ENCODE measurements at regions not wholly inside any gene's neighbourhood (a gene's known extent, or its start where the extent isn't known, plus 50 kb on each side); places are given as distances from the start of the nearest gene placed in this dataset.
"Not testable (repeated sequence)": the region's sequence is repeated elsewhere in the genome, so short reads cannot be mapped to it uniquely, and the experiment has no call there.

DNA sequence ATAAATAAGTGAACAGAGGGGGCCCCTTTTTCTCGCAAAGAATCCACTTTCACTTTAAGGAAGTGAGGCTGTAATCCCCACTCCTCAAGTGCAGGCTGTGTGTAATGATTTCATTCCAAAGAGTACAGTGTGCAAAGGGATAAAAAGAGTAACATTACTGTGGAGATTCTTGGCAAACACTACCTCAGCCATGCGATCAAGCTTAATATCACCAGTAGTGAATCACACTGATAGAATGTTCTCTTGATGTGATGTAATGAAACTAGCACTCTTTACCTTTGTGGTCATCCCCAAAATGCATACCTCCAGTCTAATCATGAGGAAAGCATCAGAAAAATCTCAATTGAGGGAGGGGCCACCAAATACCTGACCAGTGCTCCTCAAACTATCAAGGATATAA, 246.1 kb upstream of the CHORDC1 start:
- no peak for DNase-seq

DNA sequence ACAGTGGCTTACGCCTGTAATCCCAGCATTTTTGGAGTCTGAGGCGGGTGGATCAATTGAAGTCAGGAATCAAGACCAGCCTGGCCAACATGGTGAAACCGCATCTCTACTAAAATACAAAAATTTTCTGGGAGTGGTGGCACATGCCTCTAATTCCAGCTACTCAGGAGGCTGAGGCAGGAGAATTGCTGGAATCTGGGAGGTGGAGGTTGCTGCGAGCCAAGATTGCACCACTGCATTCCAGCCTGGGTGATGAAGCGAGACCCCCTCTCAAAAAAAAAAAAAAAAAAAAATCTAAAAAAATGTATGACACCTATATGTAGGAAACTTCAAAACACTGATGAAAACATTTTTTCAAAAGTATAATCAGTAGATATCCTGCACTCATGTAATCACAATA, 242.7 kb upstream of the CHORDC1 start:
- no peak for DNase-seq

DNA sequence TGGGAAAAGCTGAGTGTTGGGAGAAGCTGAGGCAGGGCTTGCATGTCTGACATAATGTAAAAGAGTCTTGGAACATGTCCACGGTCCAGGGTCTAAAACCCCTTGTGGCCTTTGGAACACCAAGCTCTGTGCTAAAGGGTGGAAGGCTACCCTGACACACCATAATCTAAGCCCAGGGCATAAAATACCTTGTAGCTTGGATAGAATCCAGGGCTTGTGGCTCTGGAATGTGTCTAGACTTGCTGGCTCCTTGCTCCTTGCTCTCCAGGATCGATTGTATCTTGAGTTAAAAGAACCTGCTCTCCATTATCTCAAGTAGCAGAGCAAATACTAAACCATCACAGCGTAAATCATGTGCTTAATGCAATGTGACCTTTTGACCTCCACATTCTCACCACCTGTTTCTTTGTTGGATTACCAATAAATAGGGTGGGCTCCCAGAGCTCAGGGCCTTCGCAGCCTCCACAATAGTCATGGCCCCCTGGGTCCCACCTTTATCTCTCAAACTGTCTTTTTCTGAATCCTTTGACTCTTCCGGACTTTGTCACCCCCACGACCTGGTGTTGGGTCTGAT, 232.6 kb upstream of the CHORDC1 start:
- not testable (repeated sequence) for DNase-seq

DNA sequence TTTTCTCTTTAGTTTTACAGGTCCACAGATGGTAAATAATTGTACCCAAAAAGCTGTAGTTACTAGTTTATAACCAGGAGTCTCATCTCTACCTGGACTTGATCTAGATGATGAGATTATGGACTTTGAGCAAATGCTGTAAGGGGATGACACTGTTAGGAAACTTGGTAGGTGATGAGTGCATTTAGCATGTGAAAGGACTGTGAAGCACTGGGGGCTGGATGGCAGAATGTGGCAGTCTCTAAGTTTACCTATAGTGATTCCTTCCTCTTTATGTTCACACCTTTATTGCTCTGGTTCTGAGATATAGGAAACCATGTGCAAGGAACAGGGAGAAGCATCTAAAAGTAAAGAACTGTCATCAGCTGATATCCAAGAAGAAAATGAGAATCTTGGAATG, 230.7 kb upstream of the CHORDC1 start:
- no peak for DNase-seq

- DNase-seq: peak; percentile 8
These were observed 226.8 kb upstream of the CHORDC1 start for GRCh38 chr11:90449606-90450005.

- DNase-seq: no peak
These were observed 225.4 kb upstream of the CHORDC1 start for GRCh38 chr11:90448256-90448655.

GRCh38 chr11:90447618-90448017, 224.8 kb upstream of the CHORDC1 start:
- no peak for DNase-seq

DNA sequence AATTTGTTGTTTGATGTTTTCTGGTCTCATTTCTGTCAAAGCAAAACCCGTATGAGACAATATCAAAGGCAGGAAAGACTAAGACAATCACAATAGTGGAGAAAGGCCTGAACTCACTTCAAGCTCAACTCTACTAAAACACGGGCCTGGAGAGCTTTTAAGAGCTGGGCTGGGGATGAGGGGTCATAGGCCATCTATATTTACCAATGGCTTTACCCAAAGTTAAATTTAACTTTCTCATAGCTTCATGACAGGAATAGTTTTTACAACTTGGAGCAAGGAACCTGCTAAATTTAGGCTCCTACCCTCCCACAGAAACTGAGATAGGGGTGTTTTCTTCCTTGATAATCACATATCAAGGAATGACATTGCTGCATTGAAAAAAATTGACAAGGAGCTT, 223.4 kb upstream of the CHORDC1 start:
- DNase-seq: no peak

DNA sequence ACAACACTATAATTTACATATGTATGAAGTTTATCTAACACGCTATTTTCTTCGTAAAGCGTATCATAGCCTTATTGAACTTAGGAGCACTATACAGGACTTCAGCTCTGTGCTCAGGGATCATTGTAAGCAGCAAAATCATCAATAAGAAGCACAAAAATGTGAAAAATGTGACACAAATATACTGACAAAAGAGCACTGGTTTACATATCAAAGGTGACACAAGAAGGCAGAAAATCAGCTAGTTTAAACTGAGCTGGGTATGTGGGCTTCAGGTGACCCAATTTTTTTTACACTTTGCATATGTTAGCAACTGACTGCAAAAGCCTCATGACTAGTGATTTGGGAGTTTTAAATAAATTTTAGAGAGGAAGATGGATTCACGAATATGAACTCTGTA, 215.2 kb upstream of the CHORDC1 start:
- DNase-seq: no peak

DNA sequence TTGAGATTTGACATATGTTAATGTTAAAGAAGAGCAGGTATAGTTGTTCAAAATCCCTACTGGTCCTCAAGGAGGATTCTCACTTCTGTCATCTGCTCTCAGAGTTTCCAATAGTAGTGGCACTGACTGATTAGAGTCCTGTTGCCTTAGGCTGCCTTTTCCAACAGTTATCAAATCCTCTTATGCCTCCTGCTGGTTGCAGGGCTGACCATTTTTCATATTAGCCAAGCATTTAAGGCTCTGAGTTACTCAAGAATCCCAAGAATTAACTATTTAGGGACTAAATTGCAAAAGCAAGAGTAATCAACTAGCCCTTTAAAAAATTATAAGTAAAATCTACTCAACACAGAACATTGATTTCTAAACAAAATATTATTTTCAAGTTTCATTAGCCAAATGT, 212.0 kb upstream of the CHORDC1 start:
- peak; percentile 6 for DNase-seq

DNA sequence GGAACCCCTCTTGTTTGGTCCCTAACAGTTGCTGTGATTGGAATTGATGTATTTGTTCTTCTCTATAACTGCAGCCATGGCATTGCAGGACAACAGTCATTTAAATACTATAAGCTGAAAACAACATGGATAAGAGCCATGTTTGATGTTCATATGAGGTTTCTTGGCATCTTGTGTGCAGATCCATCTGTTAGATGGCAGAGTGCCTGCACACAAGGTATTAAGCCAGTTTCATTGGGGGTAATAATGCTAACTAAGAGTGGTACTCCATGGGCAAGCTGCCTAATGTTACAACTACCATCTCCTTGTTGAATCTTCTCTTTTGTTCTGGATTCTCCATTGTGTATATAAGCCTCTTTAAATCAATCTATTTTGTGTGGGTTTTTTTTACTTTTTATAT, 206.0 kb upstream of the CHORDC1 start:
- DNase-seq: peak; percentile 88

GRCh38 chr11:90426442-90426841, 203.6 kb upstream of the CHORDC1 start:
- no peak for DNase-seq

DNA sequence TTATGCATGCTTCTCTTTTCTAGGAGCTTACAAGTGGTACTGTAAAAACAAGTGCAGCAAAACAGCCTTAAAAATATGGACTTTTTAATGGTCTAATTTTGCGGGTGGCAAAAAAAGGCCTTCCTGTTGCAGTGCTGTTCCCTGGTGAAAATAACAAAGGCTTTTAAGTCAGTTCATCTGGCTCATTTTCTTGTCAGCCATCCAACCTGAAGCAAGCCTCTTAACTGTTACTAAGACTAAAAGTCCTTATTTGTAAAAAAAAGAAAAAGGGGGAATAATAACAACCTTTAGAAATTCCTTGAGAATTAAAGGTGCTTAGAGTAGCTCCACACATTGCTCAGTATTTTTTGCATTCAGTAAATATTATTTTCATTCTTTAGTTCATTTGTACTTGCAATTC, 200.5 kb upstream of the CHORDC1 start:
- no peak for DNase-seq

DNA sequence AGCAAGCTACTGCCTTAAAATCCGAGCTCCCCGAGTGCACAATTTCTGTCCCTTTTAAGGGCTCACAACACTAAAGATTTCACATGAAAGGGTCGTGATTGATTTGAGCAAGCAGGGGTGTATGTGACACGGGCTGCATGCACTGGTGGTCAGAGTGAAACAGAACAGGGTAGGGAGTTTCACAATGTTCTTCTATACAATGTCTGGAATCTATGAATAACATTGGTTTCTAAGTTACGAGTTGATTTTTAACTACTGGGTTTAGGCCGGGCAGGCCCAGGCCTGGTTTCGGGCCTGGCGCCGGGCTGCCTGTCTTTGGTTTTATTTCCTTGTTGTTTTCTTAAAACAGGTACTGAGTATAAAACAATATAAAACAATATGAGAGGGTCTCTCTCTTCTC, 199.9 kb upstream of the CHORDC1 start:
- not testable (repeated sequence) for DNase-seq

DNA sequence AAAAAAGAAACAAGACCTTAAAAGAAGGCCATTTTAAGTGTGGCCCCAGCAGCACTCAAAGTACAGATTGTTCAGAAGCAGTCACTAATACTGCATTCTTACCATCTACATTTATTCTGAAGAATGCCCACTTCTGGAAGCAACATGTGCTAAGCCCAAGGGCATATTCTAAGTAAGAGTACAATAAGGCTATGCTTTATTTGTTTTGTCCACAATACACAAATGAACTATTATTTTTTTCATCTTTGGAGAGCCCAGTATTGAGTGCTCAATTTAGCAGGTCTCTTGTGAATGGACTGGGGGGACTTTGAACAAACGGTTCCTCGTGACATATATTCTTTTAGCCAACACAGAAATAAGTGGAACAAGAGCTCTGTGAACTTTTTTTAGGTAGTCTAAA, 191.4 kb upstream of the CHORDC1 start:
- no peak for DNase-seq

- DNase-seq: no peak
These were observed 184.5 kb upstream of the CHORDC1 start for GRCh38 chr11:90407350-90407749.

- no peak for DNase-seq
These were observed 169.8 kb upstream of the CHORDC1 start for GRCh38 chr11:90392692-90393091.

DNA sequence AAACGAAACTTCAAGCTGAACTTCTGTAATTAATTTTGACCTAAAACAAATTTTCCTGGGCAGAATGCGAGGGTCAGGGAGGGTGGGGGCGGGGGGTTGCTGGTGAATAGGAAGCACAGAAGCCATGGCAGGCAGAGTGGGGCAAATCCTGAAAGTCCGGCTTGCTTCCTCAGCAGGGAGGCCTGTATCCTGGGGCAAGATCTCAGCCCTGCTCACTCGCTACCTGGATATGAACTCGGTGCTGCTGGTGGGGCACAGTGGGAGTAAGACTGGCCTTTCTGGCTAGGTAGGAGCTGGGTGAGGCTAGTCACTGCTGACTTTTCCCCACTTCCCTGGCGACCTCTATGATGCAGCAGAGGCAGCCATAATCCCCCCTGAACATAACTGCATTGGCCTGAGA, 168.9 kb upstream of the CHORDC1 start:
- DNase-seq: no peak

DNA sequence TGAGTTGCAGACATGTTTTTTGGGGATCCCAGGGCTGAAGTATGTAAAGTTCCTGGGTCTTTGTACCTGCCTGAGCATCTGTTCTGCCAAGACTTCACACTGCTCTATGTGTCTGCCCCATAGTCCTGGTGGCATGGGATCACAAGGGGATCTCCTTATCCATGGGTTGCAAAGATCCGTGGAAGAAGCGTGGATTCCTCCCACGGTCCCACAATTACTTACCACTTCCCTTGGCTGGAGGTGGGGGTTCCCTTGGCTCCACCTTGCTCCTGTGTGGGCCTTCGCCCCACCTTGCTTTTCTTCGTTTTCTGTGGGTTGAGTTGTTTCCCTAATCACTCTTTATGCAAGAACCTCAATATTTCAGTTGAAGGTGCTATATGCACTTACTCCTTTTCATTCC, 157.4 kb upstream of the CHORDC1 start:
- DNase-seq: no peak

DNA sequence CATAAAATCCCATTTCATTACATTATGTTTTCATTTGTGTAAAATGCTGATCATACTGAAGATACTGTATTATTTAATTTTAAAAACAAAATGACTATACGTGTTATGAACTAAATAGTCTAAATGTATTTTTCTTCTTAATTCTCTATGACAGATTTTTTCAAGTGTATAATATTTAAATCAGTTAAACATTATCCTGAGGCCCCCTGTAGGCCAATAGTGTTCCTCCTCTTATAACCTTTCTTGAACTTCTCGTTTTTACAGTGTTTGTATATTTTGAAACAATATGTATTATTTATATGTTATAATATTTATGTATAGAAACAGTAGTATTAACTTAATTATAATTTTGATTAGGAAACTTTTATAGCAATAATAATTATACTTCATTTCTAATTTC, 151.1 kb upstream of the CHORDC1 start:
- DNase-seq: no peak

DNA sequence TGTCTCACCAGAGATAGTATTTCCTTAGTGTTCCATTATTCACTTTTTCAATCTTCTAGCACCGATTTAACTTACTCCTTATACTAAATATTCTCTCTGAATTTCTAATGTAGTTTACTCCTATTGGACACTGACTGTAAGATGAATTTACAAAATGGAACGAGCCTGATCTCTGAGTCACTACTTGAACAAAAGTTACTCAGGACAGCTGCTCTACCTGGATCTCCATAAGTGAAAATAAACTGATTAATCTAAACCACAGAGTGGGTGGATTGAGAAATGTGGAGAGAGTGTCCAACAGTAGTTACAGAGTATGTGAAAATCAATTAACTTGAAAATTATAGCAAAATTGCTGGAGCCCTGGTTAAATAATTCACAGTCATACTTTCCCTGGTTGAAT, 141.7 kb upstream of the CHORDC1 start:
- DNase-seq: no peak

DNA sequence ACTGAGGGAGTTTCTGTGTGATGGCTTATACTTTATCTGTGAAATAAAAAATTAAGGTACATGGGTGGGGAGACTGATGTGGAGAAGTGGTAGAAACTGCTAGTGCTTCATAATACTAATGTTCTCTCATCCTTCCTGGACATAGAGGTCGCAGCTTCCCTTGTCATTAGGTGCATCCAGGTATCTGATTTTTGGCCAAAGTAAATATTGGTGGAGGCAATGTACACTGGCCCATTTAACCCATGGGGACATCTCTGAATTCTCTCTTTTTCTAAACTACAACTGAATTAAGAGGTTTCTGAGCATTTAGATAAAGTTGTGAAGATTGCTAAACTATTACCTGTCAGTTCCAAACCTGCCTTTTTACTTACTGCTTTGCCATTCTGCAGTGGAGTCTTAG, 140.9 kb upstream of the CHORDC1 start:
- no peak for DNase-seq

GRCh38 chr11:90355200-90355599, 132.4 kb upstream of the CHORDC1 start:
- DNase-seq: no peak

GRCh38 chr11:90349731-90350130, 126.9 kb upstream of the CHORDC1 start:
- DNase-seq: no peak

- DNase-seq: no peak
These were observed 121.7 kb upstream of the CHORDC1 start for GRCh38 chr11:90344546-90344945.

- DNase-seq: no peak
These were observed 120.8 kb upstream of the CHORDC1 start for GRCh38 chr11:90343673-90344072.
